Loucy (cell line): ENCODE measurements at regions not wholly inside any gene's neighbourhood (a gene's known extent, or its start where the extent isn't known, plus 50 kb on each side); places are given as distances from the start of the nearest gene placed in this dataset.

ENCODE experiments used
- CTCF ChIP-seq: fragments of 200-600 bp; sonication (generic); conservative IDR thresholded peaks from 2 replicates; pipeline ENCODE4 v1.5.1; 2014; ENCODE audit warnings: mild to moderate bottlenecking, antibody characterized with exemption, low read length
- EZH2phosphoT487 ChIP-seq: fragments of 200-600 bp; IDR thresholded peaks from 2 replicates; pipeline ENCODE4 v1.6.1; 2018; ENCODE audit warnings: antibody characterized with exemption, mild to moderate bottlenecking, moderate library complexity, borderline replicate concordance

GRCh38 chr3:157589211-157589610, 86.0 kb upstream of the VEPH1 start:
- no peak for TF ChIP-seq CTCF
- TF ChIP-seq EZH2phosphoT487: no peak
